Fibroblast of peridontal ligament (primary cell): ENCODE measurements at regions not wholly inside any gene's neighbourhood (a gene's known extent, or its start where the extent isn't known, plus 50 kb on each side); places are given as distances from the start of the nearest gene placed in this dataset.
"Not testable (repeated sequence)": the region's sequence is repeated elsewhere in the genome, so short reads cannot be mapped to it uniquely, and the experiment has no call there.

Experiments used
- DNase-seq: peaks from one replicate; pipeline ENCODE4 v3.0.0-alpha.2; 2010; ENCODE audit errors: extremely low read depth

- DNase-seq, result peak; percentile 18
Observed at GRCh38 chr6:137623293-137623692, 129.1 kb upstream of the OLIG3 start.

- no peak for DNase-seq
Observed at GRCh38 chr6:137625100-137625661, 131.0 kb upstream of the OLIG3 start.

GRCh38 chr6:137625808-137626207 is 131.6 kb upstream of the OLIG3 start:
- DNase-seq, result no peak

- no peak for DNase-seq
Observed at GRCh38 chr6:137630666-137631065, 136.5 kb upstream of the OLIG3 start.

- no peak for DNase-seq
Observed at GRCh38 chr6:137631323-137631722, 137.1 kb upstream of the OLIG3 start.

- DNase-seq, result not testable (repeated sequence)
Observed at GRCh38 chr6:137634177-137634576, 140.0 kb upstream of the OLIG3 start.

- peak; percentile 100 for DNase-seq
Observed at GRCh38 chr6:137637121-137637520, 142.9 kb upstream of the OLIG3 start.

GRCh38 chr6:137638926-137639706 is 144.9 kb upstream of the OLIG3 start:
- peak; percentile 51 for DNase-seq

GRCh38 chr6:137640086-137640485 is 145.9 kb upstream of the OLIG3 start:
- no peak for DNase-seq

- DNase-seq, result peak; percentile 88
Observed at GRCh38 chr6:137641474-137642077, 147.4 kb upstream of the OLIG3 start.

GRCh38 chr6:137643210-137643609 is 149.0 kb upstream of the OLIG3 start:
- DNase-seq, result not testable (repeated sequence)

- not testable (repeated sequence) for DNase-seq
Observed at GRCh38 chr6:137643644-137644043, 149.4 kb upstream of the OLIG3 start.

- no peak for DNase-seq
Observed at GRCh38 chr6:137645850-137646249, 151.7 kb upstream of the OLIG3 start.

GRCh38 chr6:137646484-137646883 is 152.3 kb upstream of the OLIG3 start:
- peak; percentile 69 for DNase-seq

- no peak for DNase-seq
Observed at GRCh38 chr6:137647762-137648447, 153.7 kb upstream of the OLIG3 start.

- no peak for DNase-seq
Observed at GRCh38 chr6:137650720-137651119, 156.5 kb upstream of the OLIG3 start.

GRCh38 chr6:137651178-137651577 is 157.0 kb upstream of the OLIG3 start:
- DNase-seq, result no peak

- no peak for DNase-seq
Observed at GRCh38 chr6:137651591-137652335, 157.6 kb upstream of the OLIG3 start.

GRCh38 chr6:137652961-137653705 is 158.9 kb upstream of the OLIG3 start:
- DNase-seq, result no peak

- no peak for DNase-seq
Observed at GRCh38 chr6:137653706-137654059, 159.5 kb upstream of the OLIG3 start.

- DNase-seq, result no peak
Observed at GRCh38 chr6:137654365-137654981, 160.3 kb upstream of the OLIG3 start.
